K562 (cell line): ENCODE measurements at regions not wholly inside any gene's neighbourhood (a gene's known extent, or its start where the extent isn't known, plus 50 kb on each side); places are given as distances from the start of the nearest gene placed in this dataset.

Source experiments
- ATAC-seq: fragments of 200-7000 bp; cut with Tn5 transposase; 3 replicates; pipeline ENCODE4 v1.9.1; 2020; ENCODE audit warnings: moderate library complexity
- BruUV-seq: library from RNA; stranded (reverse); fragments of 400-500 nt; replicated peaks from 2 replicates; lab custom pipeline; 2021; lab: Mats Ljungman, UMichigan
- CTCF ChIA-PET: fragments of 300-600 bp; formaldehyde crosslinking; extraction: SDS; loops from one replicate; lab custom pipeline; 2021; ENCODE audit warnings: low intra/inter-chr PET ratio; lab: Yijun Ruan, JAX
- POLR2A ChIA-PET: fragments of 300-600, 350-650 bp; sonication (Branson Sonifier 250); formaldehyde crosslinking; extraction: SDS; loops from one replicate; lab custom pipeline; 2021; ENCODE audit warnings: antibody characterized with exemption, inconsistent platforms; lab: Yijun Ruan, JAX
- DNase-seq, 4 experiments: peaks; one replicate each; pipeline versions ENCODE4 v3.0.0 to v3.0.0-alpha.2; 2011 to 2018; ENCODE audit warnings: low spot score in 3 of 4, mixed read lengths in 3 of 4; ENCODE audit errors: extremely low read depth in 1 of 4
- FAIRE-seq: peaks from 2 replicates; lab custom pipeline; 2011; peaks lifted over from hg19 to GRCh38; lab: Jason Lieb, UNC
- H2AFZ ChIP-seq: 2 replicates; pipeline ENCODE4 v1.6.0; 2011; ENCODE audit warnings: low read depth, low read length, control low read depth, inconsistent platforms
- H3K27ac ChIP-seq: fragments of 200-600 bp; 3 replicates; pipeline ENCODE4 v1.8.0; 2011; ENCODE audit warnings: low read depth, mild to moderate bottlenecking, control low read depth, inconsistent platforms, low read length, moderate library complexity, mixed read lengths; ENCODE audit errors: extremely low read depth
- H3K27me3 ChIP-seq, 2 experiments: fragments of 300-600 bp in 1 of 2; 2 replicates in 1 of 2; 3 replicates in 1 of 2; pipeline versions ENCODE4 v1.6.0 to v1.8.0; 2011; ENCODE audit warnings: inconsistent platforms in 2 of 2, low read length in 2 of 2, mild to moderate bottlenecking in 1 of 2, mixed read lengths in 1 of 2, moderate library complexity in 1 of 2; ENCODE audit not compliant: control insufficient read depth in 2 of 2, insufficient read depth in 2 of 2
- H3K36me3 ChIP-seq: fragments of 300-600 bp; 3 replicates; pipeline ENCODE4 v1.8.0; 2011; ENCODE audit warnings: mild to moderate bottlenecking, low read length, inconsistent platforms; ENCODE audit not compliant: control insufficient read depth, insufficient read depth
- H3K4me1 ChIP-seq, 2 experiments: fragments of 200-600 bp in 1 of 2; replicated peaks in 1 of 2; 2 replicates in 1 of 2; 3 replicates in 1 of 2; pipeline versions ENCODE4 v1.5.1 to v1.8.0; 2011; ENCODE audit warnings: inconsistent platforms in 2 of 2, low read length in 2 of 2, mild to moderate bottlenecking in 1 of 2, mixed read lengths in 1 of 2, moderate library complexity in 1 of 2; ENCODE audit not compliant: control insufficient read depth in 2 of 2, insufficient read depth in 2 of 2
- H3K4me2 ChIP-seq: 2 replicates; pipeline ENCODE4 v1.6.1; 2011; ENCODE audit warnings: low read length, control low read depth, inconsistent platforms, mixed read lengths; ENCODE audit not compliant: insufficient read depth
- H3K4me3 ChIP-seq: fragments of 200-600 bp; sonication (generic), shearing (Covaris generic); 2 replicates; pipeline ENCODE4 v1.5.1; 2016; ENCODE audit warnings: control low read depth, inconsistent platforms
- H3K79me2 ChIP-seq: fragments of 200-600 bp; 3 replicates; pipeline ENCODE4 v1.8.0; 2011; ENCODE audit warnings: low read length, inconsistent platforms; ENCODE audit not compliant: control insufficient read depth, insufficient read depth
- H3K9ac ChIP-seq, 2 experiments: 2 replicates each; pipeline versions ENCODE4 v1.6.0 to v1.6.1; 2011; ENCODE audit warnings: low read depth in 2 of 2, low read length in 2 of 2, control low read depth in 1 of 2, inconsistent platforms in 1 of 2, mild to moderate bottlenecking in 1 of 2, mixed read lengths in 1 of 2; ENCODE audit not compliant: insufficient read depth in 1 of 2
- H3K9me1 ChIP-seq: one replicate; pipeline ENCODE4 v1.6.0; 2011; ENCODE audit warnings: inconsistent platforms, mild to moderate bottlenecking, low read length, moderate library complexity; ENCODE audit not compliant: control insufficient read depth, insufficient read depth
- H3K9me3 ChIP-seq: replicated peaks from 2 replicates; pipeline ENCODE4 v1.5.1; 2011; ENCODE audit warnings: low read depth, low read length, inconsistent platforms; ENCODE audit not compliant: control insufficient read depth, insufficient read depth
- H4K20me1 ChIP-seq: replicated peaks from 2 replicates; pipeline ENCODE4 v1.6.1; 2011; ENCODE audit warnings: low read length, inconsistent platforms, mixed read lengths; ENCODE audit not compliant: control insufficient read depth, insufficient read depth
- CHCHD3 ChIP-seq: fragments of 250-450 bp; sonication (Bioruptor Pico); IDR thresholded peaks from 2 replicates; pipeline ENCODE4 v2.1.2; 2022; ENCODE audit warnings: mild to moderate bottlenecking
- RBFOX2 ChIP-seq: fragments of 200-400 bp; formaldehyde crosslinking; IDR thresholded peaks from 2 replicates; pipeline ENCODE4 v1.6.1; 2017; ENCODE audit warnings: low read depth, mild to moderate bottlenecking, low read length, moderate library complexity
- RBM17 ChIP-seq: fragments of 200-400 bp; formaldehyde crosslinking; IDR thresholded peaks from 2 replicates; pipeline ENCODE4 v1.6.1; 2017; ENCODE audit warnings: low read depth, mild to moderate bottlenecking, low read length, borderline replicate concordance
- RNF219 ChIP-seq: fragments of 250-450 bp; sonication (Bioruptor Pico); IDR thresholded peaks from 2 replicates; pipeline ENCODE4 v1.5.0; 2022; ENCODE audit warnings: mild to moderate bottlenecking
- SP1 ChIP-seq: sonication (generic); formaldehyde crosslinking; IDR thresholded peaks from 2 replicates; pipeline ENCODE4 v1.8.1; 2022; ENCODE audit warnings: mild to moderate bottlenecking, missing genetic modification reagents
- STAG1 ChIP-seq: sonication (generic); formaldehyde crosslinking; IDR thresholded peaks from 2 replicates; pipeline ENCODE4 v1.5.0; 2020; ENCODE audit warnings: missing genetic modification reagents, borderline replicate concordance
- WGBS: fragments of 100-300 bp; shearing (Covaris generic); methylation state at CpG from one replicate; pipeline ENCODE4 v1.1.6; 2016; ENCODE audit warnings: low coverage, mixed read lengths; ENCODE audit not compliant: insufficient coverage; ENCODE audit errors: missing lambda C conversion rate; 5-methylcytosine and 5-hydroxymethylcytosine counted together
- in situ Hi-C: fragments of 300-500 bp; cut with MboI; formaldehyde crosslinking; loops from 4 replicates; pipeline ENCODE4 v1.15.0; 2018; ENCODE audit warnings: inconsistent platforms, mixed read lengths
- intact Hi-C: fragments of 100-400 bp; cut with micrococcal nuclease; formaldehyde crosslinking; loops from 2 replicates; pipeline ENCODE4 v1.14.2; 2022
- TF ChIP-seq, protein P1 (sequence below), 2 experiments: fragments of 450-650 bp; IDR thresholded peaks; 2 replicates each; pipeline ENCODE4 v1.6.1; 2018; ENCODE audit warnings: mild to moderate bottlenecking in 2 of 2, low read depth in 1 of 2; ENCODE audit not compliant: partially characterized antibody in 2 of 2
- TF ChIP-seq, protein P2 (sequence below): IDR thresholded peaks from 2 replicates; pipeline ENCODE4 v1.6.1; 2016; ENCODE audit warnings: missing genetic modification characterization, missing compliant biosample characterization

- BruUV-seq: no TSS peak
- no peak overlapping the region for H2AFZ ChIP-seq
Observed at GRCh38 chr7:84895563-84895962, 291.3 kb downstream of the SEMA3D start.

More at GRCh38 chr7:84895563-84895962, 291.3 kb downstream of the SEMA3D start:
- H3K9ac ChIP-seq: no peak overlapping the region
- H3K27ac ChIP-seq: no peak overlapping the region
- no peaks in the 10 kb centered on the region for H3K27me3 ChIP-seq
- no peak overlapping the region for H3K4me2 ChIP-seq
- no peaks in the 10 kb centered on the region for H3K9me1 ChIP-seq
- CTCF ChIA-PET: no interaction called here
- no peaks in the 10 kb centered on the region for H3K79me2 ChIP-seq
- no peaks in the 10 kb centered on the region for H3K4me1 ChIP-seq
- no peak for TF ChIP-seq RBM17
- no peak for TF ChIP-seq SP1 (CRISPR knock-in tag)
- TF ChIP-seq CHCHD3: no peak
- TF ChIP-seq, protein P1, sequence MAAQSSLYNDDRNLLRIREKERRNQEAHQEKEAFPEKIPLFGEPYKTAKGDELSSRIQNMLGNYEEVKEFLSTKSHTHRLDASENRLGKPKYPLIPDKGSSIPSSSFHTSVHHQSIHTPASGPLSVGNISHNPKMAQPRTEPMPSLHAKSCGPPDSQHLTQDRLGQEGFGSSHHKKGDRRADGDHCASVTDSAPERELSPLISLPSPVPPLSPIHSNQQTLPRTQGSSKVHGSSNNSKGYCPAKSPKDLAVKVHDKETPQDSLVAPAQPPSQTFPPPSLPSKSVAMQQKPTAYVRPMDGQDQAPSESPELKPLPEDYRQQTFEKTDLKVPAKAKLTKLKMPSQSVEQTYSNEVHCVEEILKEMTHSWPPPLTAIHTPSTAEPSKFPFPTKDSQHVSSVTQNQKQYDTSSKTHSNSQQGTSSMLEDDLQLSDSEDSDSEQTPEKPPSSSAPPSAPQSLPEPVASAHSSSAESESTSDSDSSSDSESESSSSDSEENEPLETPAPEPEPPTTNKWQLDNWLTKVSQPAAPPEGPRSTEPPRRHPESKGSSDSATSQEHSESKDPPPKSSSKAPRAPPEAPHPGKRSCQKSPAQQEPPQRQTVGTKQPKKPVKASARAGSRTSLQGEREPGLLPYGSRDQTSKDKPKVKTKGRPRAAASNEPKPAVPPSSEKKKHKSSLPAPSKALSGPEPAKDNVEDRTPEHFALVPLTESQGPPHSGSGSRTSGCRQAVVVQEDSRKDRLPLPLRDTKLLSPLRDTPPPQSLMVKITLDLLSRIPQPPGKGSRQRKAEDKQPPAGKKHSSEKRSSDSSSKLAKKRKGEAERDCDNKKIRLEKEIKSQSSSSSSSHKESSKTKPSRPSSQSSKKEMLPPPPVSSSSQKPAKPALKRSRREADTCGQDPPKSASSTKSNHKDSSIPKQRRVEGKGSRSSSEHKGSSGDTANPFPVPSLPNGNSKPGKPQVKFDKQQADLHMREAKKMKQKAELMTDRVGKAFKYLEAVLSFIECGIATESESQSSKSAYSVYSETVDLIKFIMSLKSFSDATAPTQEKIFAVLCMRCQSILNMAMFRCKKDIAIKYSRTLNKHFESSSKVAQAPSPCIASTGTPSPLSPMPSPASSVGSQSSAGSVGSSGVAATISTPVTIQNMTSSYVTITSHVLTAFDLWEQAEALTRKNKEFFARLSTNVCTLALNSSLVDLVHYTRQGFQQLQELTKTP (IDR thresholded peaks at IDR 0.05; ENCODE audit: low read depth in 1 of 2, partially characterized antibody in 2 of 2): peak in 1 of 2 experiments; percentile 98
- TF ChIP-seq, protein P2, sequence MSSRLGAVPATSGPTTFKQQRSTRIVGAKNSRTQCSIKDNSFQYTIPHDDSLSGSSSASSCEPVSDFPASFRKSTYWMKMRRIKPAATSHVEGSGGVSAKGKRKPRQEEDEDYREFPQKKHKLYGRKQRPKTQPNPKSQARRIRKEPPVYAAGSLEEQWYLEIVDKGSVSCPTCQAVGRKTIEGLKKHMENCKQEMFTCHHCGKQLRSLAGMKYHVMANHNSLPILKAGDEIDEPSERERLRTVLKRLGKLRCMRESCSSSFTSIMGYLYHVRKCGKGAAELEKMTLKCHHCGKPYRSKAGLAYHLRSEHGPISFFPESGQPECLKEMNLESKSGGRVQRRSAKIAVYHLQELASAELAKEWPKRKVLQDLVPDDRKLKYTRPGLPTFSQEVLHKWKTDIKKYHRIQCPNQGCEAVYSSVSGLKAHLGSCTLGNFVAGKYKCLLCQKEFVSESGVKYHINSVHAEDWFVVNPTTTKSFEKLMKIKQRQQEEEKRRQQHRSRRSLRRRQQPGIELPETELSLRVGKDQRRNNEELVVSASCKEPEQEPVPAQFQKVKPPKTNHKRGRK (tag): no peak
- TF ChIP-seq RNF219 (CRISPR knock-in tag): no peak
- TF ChIP-seq RBFOX2: no peak
- no peak for TF ChIP-seq STAG1
- no peak overlapping the region for H3K4me3 ChIP-seq
- WGBS: 38% methylated on average over 3 of the region's 3 CpGs
- intact Hi-C loops: no loop called here
- no peaks in the 10 kb centered on the region for H3K9me3 ChIP-seq
- ATAC-seq: no peak
- H4K20me1 ChIP-seq: no peaks in the 10 kb centered on the region
- in situ Hi-C loops: no loop called here
- no peak for DNase-seq
- no peaks in the 10 kb centered on the region for H3K36me3 ChIP-seq
- FAIRE-seq: no peak
- POLR2A ChIA-PET: no interaction called here
